ENCODE measurements at regions not wholly inside any gene's neighbourhood (a gene's known extent, or its start where the extent isn't known, plus 50 kb on each side); places are given as distances from the start of the nearest gene placed in this dataset.

GRCh38 chr2:239711911-239712570 is 311.2 kb upstream of the HDAC4 start:
- WGBS, 4 donors: 68 to 89% (median 87%) methylated on average over 4 to 8 of the region's 8 CpGs
- H3K9me3 ChIP-seq: peaks cover 0 to 56% (median 16%) of the 10 kb centered on the region in 12 donors
- DNase-seq (peak in 1 of 5 donors; percentile 11), ATAC-seq (no peak)
- H3K27me3 ChIP-seq: no peaks in the 10 kb centered on the region
- no peak overlapping the region for H3K27ac ChIP-seq
- TF ChIP-seq POLR2A (IDR thresholded peaks at IDR 0.05) (no peak), CTCF (IDR thresholded peaks at IDR 0.05) (no peak)
- intact Hi-C loops (cut with DNase I): no loop called here
- H3K36me3 ChIP-seq: no peaks in the 10 kb centered on the region
- H3K4me3 ChIP-seq: no peak overlapping the region
- no peaks in the 10 kb centered on the region for H3K4me1 ChIP-seq

GRCh38 chr2:239710953-239711861 is 310.4 kb upstream of the HDAC4 start:
- DNase-seq: peak in 1 of 5 donors; percentile 2
- peaks cover 0 to 56% (median 16%) of the 10 kb centered on the region in 12 donors for H3K9me3 ChIP-seq
- no peaks in the 10 kb centered on the region for H3K36me3 ChIP-seq
- peaks cover 0 to 3% (median 0%) of the 10 kb centered on the region in 9 donors for H3K27me3 ChIP-seq
- intact Hi-C loops (cut with DNase I): no loop called here
- peaks cover 0 to 3% (median 0%) of the 10 kb centered on the region in 12 donors for H3K4me1 ChIP-seq
- H3K27ac ChIP-seq: no peak overlapping the region
- no peak overlapping the region for H3K4me3 ChIP-seq
- no peak for ATAC-seq
- WGBS, 4 donors: 55 to 70% (median 59%) methylated on average over 7 of the region's 7 CpGs
- TF ChIP-seq POLR2A (IDR thresholded peaks at IDR 0.05) (no peak), CTCF (IDR thresholded peaks at IDR 0.05) (no peak)

GRCh38 chr2:239706367-239706766 is 305.5 kb upstream of the HDAC4 start:
- Histone ChIP-seq H3K9me3 (peaks cover 0 to 37% (median 0%) of the 10 kb centered on the region in 12 donors), H3K27ac (no peak overlapping the region), H3K4me3 (no peak overlapping the region), H3K36me3 (no peaks in the 10 kb centered on the region), H3K4me1 (peaks cover 0 to 5% (median 0%) of the 10 kb centered on the region in 12 donors), H3K27me3 (peaks cover 0 to 21% (median 2%) of the 10 kb centered on the region in 9 donors)
- DNase-seq: no peak
- 28 to 40% (median 32%) methylated on average over 8 of the region's 8 CpGs for WGBS, 4 donors
- intact Hi-C loops (cut with DNase I): no loop called here
- TF ChIP-seq POLR2A (IDR thresholded peaks at IDR 0.05) (no peak), CTCF (IDR thresholded peaks at IDR 0.05) (no peak)
- ATAC-seq: no peak

GRCh38 chr2:239704737-239705136 is 303.9 kb upstream of the HDAC4 start:
- no peak for DNase-seq
- peaks cover 0 to 21% (median 2%) of the 10 kb centered on the region in 9 donors for H3K27me3 ChIP-seq
- no peaks in the 10 kb centered on the region for H3K36me3 ChIP-seq
- no peak overlapping the region for H3K27ac ChIP-seq
- TF ChIP-seq POLR2A (IDR thresholded peaks at IDR 0.05): no peak
- TF ChIP-seq CTCF (IDR thresholded peaks at IDR 0.05): no peak
- H3K4me3 ChIP-seq: no peak overlapping the region
- H3K4me1 ChIP-seq: peaks cover 0 to 5% (median 0%) of the 10 kb centered on the region in 12 donors
- H3K9me3 ChIP-seq: peaks cover 0 to 24% (median 0%) of the 10 kb centered on the region in 12 donors
- intact Hi-C loops (cut with DNase I): no loop called here
- WGBS, 4 donors: 84 to 91% (median 89%) methylated on average over 6 of the region's 6 CpGs
- no peak for ATAC-seq
